ENCODE measurements at regions not wholly inside any gene's neighbourhood (a gene's known extent, or its start where the extent isn't known, plus 50 kb on each side); places are given as distances from the start of the nearest gene placed in this dataset.
"Not testable (repeated sequence)": the region's sequence is repeated elsewhere in the genome, so short reads cannot be mapped to it uniquely, and the experiment has no call there.

- DNase-seq (ENCODE audit: low read depth), result no peak
- in situ Hi-C loops (cut with HindIII; ENCODE audit: low sequenced_read_pairs), result no loop called here
- H3K4me3 ChIP-seq (ENCODE audit: low read depth, low read length), result no peak overlapping the region
- TF ChIP-seq CTCF (IDR thresholded peaks at IDR 0.05; ENCODE audit: low read depth, low read length, missing control alignments), result no peak
These were observed 199.1 kb upstream of the OR13F1 start for GRCh38 chr9:104304925-104305324.

GRCh38 chr9:104313396-104314110 lies 190.5 kb upstream of the OR13F1 start:
- in situ Hi-C loops (cut with HindIII; ENCODE audit: low sequenced_read_pairs), result no loop called here

DNA sequence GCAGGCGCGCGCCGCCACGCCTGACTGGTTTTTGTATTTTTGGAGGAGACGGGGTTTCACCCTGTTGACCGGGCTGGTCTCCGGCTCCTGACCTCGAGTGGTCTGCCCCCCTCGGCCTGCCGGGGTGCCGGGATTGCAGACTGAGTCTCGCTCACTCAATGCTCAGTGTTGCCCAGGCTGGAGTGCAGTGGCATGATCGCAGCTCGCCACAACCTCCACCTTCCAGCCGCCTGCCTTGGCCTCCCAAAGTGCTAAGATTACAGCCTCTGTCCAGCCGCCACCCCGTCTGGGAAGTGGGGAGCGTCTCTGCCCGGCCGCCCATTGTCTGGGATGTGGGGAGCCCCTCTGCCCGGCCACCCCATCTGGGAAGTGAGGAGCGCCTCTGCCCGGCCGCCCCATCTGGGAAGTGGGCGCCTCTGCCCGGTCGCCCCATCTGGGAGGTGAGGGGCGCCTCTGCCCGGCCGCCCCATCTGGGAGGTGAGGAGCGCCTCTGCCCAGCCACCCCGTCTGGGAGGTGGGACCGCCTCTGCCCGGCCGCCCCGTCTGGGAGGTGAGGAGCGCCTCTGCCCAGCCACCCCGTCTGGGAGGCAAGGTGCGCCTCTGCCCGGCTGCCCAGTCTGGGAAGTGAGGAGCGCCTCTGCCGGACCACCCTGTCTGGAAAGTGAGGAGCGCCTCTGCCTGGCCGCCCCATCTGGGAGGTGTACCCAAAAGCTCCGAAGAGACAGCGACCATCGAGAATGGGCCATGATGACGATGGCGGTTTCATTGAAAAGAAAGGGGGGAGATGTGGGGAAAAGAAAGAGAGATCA lies 187.7 kb upstream of the OR13F1 start:
- DNase-seq (ENCODE audit: low read depth); in situ Hi-C loops (cut with HindIII; ENCODE audit: low sequenced_read_pairs): not testable (repeated sequence)

More at GRCh38 chr9:104313396-104314110, 190.5 kb upstream of the OR13F1 start:
- DNase-seq (ENCODE audit: low read depth), result no peak
- TF ChIP-seq CTCF (IDR thresholded peaks at IDR 0.05; ENCODE audit: low read depth, low read length, missing control alignments), result no peak
- no peak overlapping the region for H3K4me3 ChIP-seq (ENCODE audit: low read depth, low read length)

GRCh38 chr9:104319198-104319597 lies 184.9 kb upstream of the OR13F1 start:
- no peak for TF ChIP-seq CTCF (IDR thresholded peaks at IDR 0.05; ENCODE audit: low read depth, low read length, missing control alignments)
- no peak for DNase-seq (ENCODE audit: low read depth)
- H3K4me3 ChIP-seq (ENCODE audit: low read depth, low read length), result no peak overlapping the region
- in situ Hi-C loops (cut with HindIII; ENCODE audit: low sequenced_read_pairs), result no loop called here

More for the DNA sequence above, 187.7 kb upstream of the OR13F1 start:
- not testable (repeated sequence) for H3K4me3 ChIP-seq (ENCODE audit: low read depth, low read length)

- in situ Hi-C loops (cut with HindIII; ENCODE audit: low sequenced_read_pairs), result no loop called here
These were observed 184.4 kb upstream of the OR13F1 start for GRCh38 chr9:104319685-104320084.

DNA sequence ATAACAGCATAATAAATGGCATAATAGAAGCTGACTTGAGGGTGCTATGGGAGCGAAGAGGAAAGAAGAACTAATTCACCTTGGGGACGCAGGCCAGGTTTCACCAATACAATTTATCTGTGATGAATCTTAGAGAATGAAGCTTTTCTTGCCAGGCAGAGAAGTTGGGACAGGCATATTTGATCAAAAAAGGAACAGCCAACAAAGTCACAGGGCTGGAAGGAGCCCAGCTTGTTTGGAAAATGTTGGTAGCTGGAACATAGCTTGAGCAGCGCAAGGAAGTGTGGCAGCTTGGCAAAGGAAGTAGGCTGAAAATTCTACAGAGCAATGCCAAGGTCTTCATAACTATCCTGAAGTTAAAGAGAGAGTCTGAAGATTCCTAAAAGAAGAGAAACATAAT lies 181.5 kb upstream of the OR13F1 start:
- no peak for DNase-seq (ENCODE audit: low read depth)
- no peak overlapping the region for H3K4me3 ChIP-seq (ENCODE audit: low read depth, low read length)
- TF ChIP-seq CTCF (IDR thresholded peaks at IDR 0.05; ENCODE audit: low read depth, low read length, missing control alignments), result no peak
- in situ Hi-C loops (cut with HindIII; ENCODE audit: low sequenced_read_pairs), result no loop called here

More at GRCh38 chr9:104319685-104320084, 184.4 kb upstream of the OR13F1 start:
- DNase-seq (ENCODE audit: low read depth), result no peak
- no peak for TF ChIP-seq CTCF (IDR thresholded peaks at IDR 0.05; ENCODE audit: low read depth, low read length, missing control alignments)
- no peak overlapping the region for H3K4me3 ChIP-seq (ENCODE audit: low read depth, low read length)

- in situ Hi-C loops (cut with HindIII; ENCODE audit: low sequenced_read_pairs); H3K4me3 ChIP-seq (ENCODE audit: low read depth, low read length); DNase-seq (ENCODE audit: low read depth): not testable (repeated sequence)
These were observed 179.9 kb upstream of the OR13F1 start for GRCh38 chr9:104323967-104324694.
